Kidney glomerular epithelial cell (primary cell): ENCODE measurements at regions not wholly inside any gene's neighbourhood (a gene's known extent, or its start where the extent isn't known, plus 50 kb on each side); places are given as distances from the start of the nearest gene placed in this dataset.

Experiments
- DNase-seq: peaks from one replicate; lab custom pipeline; 2025; lab: John Stamatoyannopoulos, UW

DNA sequence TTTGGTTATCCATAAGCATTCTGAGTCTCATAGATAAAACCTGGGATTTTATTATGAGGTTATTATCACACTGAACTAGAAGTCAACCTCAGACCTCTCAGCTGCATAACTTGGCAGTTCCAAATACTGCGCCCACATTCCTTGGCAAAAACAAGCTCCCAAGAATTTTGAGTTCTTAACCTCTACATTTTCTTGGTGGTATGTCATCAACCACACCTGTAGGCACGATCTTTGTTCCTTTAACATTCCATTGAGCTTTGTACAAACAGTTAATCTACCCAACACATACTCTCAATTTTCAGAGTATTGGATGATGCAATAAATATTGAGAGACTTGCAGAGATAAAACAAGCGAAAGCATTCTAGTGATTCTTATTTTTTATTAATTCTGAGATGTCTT is 371.8 kb upstream of the PRICKLE1 start:
- peak; percentile 98 for DNase-seq

DNA sequence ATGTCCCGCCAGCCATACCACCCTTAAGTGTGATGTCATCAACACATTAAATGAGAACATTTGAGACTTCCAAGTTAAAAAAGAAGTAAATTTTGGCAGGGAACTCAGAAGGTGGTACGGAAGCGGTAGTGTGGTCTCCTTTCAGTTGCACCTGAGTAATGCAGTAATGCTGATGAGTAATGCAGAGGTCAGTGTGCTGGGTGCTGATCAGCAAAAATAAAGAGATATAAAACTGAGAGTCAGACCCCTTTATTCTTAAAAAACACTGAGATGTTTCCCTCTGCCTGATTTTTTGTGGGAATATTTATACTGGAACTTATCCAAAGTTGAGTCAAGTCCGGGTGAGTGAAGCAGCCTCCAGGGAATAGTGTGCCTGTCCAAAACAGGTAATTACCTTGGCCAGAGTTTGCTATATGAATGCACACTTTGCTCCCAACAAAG is 370.6 kb upstream of the PRICKLE1 start:
- peak; percentile 96 for DNase-seq

DNA sequence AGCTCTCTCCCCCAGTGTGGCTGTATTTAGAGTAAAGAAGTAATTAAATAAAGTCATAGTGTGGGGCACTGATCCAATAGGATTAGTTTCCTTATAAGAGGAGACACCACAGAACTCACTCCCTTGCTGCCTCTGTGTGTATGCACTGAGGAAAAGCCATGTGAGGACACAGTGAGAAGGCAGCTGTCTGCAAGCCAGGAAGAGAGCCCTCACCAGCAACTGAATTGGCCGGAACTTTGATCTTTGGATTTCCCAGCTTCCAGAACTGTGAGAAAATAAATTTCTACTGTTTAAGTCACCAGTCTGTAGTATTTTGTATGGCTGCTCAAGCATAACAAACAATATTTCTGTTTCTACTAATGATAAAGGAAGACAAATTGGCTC is 368.7 kb upstream of the PRICKLE1 start:
- peak; percentile 69 for DNase-seq

DNA sequence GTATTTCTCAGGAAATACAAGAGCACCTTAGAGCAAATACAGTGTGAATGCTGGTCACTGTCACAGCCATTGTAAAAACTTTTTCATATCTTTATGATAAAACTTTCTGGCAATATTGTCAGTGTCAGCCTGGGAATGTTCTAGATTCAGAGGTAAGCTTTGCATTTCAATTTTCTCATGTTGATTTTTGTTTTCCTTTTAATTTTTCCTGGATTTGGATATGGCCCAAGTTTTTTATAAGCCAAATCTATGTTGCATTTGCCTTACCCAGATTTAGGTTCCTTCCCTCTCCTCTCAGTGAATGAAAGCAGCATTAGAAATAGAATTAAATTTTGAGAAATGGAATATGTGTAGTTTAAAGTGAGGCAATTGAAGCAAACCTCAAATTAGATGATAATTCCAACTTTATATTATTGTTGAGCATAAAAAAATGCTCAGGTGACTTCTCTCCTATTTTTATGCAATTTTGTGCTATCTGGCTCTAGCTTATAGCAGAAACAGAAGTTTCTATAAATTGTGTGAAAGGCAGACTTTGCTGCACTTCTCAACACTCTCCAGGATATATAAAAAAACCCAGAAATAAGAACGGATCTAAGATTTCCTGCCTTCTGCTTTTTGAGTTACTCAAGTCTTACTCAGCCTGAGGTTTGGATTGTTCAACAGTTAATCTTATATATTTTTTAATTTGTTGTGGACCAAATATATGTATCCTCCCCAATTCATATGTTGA is 368.2 kb upstream of the PRICKLE1 start:
- no peak for DNase-seq

DNA sequence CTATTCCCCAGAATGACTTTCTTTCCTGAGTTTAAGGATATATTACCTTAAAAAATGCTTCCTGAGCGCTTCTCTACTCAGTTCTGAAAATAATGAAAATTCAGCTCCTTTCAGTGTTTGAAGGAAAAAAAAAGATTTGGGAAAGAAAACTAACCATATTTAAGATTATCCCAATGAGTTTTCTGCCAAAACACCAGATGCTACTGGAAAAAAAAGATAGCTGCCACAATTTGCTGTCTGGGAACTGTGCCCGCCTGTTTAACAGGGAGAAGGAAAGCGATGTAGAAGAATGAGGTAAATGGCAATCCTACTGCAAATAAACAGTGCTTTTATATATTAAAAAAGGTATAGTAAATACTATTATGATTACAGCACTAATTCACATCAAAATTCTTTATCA is 367.6 kb upstream of the PRICKLE1 start:
- DNase-seq = no peak

DNA sequence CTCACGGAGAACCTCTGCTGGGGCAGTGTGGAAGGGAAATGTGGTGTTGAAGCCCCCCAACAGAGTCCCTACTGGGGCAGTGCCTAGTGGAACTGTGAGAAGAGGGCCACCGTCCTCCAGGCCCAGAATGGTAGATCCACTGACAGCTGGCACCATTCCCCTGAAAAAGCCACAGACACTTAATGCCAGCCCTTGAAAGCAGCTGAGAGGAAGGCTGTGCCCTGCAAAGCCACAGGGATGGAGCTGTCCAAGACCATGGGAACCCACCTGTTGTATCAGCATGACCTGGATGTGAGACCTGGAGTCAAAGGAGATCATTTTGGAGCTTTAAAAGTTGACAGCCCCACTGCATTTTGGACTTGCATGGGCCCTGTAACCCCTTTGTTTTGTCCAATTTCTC is 363.5 kb upstream of the PRICKLE1 start:
- DNase-seq = no peak

DNA sequence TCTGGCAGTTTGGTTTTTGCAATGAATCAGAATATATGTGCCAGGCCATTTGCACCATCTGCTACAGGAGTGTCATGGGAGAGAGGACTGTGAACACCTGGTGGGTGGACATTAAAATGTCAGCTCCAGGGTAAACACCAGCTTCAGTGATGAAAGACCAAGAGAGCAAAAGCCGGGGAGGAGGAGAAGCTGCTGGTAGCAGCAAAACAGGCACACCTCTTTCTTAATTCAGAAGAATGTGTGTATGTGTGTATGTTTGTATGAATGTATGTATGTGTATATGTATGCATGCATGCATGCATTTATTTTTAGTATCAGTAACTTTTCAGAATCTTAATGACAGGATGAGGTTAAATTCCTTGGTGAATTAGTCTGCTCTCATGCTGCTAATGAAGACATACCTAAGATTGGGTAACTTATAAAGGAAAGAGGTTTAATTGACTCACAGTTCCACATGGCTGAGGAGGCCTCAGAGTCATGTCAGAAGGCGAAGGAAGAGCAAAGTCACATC is 357.4 kb upstream of the PRICKLE1 start:
- DNase-seq = no peak

DNA sequence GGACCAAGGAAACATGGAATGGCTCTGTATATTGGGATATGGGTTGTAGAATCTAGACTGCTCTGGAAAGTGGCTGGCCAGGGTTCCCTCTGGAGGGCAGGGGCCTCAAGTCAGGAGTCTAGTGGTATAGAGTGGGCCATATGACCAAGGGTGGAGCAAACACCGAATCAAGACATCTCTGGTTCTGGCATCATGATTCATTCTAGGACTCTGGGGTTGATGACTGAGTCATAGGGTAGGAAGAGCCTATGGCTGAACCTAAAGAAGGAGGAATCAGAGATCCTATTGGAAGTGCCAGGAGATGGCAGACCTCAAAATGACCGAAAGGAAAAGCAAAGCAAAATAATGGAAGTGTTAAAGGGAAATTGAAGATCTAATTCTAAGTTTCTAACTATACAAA is 356.4 kb upstream of the PRICKLE1 start:
- DNase-seq = no peak

DNA sequence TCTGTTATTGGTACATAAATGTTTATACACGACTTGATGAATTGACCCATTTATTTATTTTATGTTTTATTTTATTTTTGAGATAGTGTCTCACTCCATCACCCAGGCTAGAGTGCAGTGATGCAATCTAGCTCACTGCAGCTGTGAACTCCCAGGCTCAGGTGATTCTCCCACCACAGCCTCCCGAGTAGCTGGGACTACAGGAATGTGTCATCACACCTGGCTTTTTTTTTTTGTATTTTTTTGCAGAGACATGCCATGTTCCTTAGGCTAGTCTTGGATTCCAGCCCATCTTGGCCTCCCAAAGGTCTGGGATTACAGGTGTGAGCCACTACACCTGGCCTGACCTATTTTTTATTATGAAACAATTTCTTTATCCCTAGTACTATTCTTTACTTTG is 355.0 kb upstream of the PRICKLE1 start:
- no peak for DNase-seq

DNA sequence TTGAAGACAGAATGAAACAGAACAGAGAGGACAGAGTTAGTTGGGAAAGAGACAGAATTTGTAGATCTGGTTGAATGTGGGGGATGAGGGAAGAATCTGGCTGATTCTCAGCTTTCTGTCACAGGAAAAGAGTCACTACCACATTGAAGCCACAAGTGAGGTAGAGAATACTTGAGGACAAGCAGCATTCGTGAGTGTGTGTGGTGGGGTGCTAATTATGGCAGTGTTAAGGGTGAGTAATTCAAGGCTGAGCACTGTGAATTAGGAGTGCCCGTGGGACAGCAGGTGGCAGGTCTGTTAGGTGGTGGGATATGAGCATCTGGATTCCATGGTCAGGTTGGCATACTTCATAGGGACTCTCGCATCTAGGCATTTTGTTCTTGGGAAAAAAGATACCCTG is 347.4 kb upstream of the PRICKLE1 start:
- DNase-seq = no peak

DNA sequence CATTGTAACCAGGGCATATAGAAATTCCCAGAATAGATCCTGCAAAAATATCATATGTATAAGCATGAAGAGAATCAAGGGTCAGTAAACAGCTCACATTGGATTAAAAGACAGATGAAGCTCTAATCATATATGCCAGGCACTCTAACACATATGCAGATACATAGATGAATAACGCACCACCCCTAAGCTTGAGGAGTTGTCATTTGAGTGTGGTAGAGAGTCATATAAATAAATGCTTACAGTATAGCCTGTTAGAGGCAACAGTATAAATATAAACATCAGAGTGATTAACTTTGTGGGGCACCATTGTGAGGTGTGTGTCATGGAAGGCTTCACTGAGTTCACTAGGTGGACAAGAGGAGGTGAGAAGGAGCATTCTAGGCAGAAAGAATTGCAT is 346.7 kb upstream of the PRICKLE1 start:
- no peak for DNase-seq

DNA sequence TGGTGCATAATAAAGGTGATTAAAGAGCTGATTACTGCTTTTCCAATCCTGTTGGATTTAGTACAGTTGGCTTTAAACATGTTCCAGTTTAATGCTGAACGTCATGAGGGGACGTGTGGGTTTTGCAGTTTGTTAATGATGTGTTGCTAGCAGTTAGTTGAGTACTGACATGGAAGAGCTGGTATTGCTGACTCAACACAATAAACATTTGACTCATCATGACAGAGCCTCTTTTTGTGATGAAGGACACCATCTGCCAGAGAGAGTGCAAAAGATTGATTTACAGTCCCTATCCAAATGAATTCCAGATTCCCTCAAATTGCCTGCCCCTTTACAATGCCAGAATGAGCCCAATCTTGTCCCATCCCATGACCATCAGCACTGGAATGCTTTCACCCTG is 346.2 kb upstream of the PRICKLE1 start:
- peak; percentile 25 for DNase-seq

DNA sequence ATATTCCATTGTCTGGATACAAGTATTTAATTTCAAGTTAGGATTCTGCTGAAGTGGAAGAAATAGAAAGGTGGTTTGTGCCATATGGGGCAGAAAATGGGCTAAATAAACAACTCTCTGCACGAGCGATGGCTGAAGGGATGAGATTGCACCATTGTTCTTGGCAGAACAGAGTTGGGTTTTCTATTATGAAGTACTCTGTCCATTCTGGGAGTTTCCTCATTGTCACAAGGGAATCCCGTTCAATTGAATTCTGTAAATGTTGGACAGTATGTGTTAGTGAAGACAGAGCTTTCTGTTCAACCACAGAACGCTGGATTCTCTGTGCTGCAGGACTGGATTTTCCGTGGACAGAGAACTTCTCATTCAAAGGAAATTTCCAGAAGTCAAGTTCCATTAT is 345.5 kb upstream of the PRICKLE1 start:
- DNase-seq = no peak

DNA sequence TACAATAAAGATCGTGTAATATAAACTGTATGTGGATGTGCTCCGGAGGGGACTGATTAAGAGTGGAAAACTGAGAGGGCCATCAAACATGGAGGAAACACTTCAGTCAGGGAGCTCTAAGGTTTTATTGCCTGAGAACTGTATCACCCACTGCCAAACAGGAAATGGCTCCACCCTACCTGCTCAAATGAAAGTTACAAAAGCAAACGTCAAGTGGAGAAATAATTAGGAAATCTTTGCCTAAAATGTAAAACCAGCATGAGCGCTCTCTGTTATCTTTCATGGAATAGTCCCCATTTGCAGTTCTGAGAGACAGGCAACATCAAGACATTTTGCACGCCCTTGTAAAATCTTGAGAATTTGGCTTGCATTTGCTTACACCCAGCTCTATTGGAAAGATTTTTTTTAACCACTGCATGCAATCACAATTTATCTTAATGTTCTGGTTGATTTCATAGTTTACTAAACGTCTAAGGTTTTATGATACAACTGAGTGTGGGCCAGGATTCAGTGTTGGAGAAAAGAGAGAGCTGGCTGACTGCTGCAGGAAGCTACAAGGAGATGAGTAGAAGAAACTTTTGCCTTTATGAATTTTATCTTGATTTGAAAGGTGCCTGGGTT is 344.0 kb upstream of the PRICKLE1 start:
- no peak for DNase-seq

DNA sequence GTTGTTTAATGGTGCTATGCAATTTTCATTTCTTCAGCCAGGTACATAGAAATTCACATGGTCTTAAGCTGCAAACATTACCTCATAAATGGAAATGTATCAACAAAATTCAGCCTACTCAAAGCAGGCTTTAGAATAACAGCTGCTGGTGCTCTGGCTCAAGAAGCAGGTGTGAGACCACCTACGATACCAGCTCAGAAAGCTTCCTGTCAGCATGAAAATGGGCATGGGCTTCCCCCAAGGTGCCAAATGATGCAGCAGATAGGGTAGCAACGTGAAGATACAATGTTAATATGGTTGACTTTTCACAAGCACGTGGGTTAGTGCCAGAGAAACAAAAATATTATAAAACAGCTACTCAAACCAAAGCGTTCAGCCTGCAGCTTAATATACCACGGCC is 343.4 kb upstream of the PRICKLE1 start:
- no peak for DNase-seq

DNA sequence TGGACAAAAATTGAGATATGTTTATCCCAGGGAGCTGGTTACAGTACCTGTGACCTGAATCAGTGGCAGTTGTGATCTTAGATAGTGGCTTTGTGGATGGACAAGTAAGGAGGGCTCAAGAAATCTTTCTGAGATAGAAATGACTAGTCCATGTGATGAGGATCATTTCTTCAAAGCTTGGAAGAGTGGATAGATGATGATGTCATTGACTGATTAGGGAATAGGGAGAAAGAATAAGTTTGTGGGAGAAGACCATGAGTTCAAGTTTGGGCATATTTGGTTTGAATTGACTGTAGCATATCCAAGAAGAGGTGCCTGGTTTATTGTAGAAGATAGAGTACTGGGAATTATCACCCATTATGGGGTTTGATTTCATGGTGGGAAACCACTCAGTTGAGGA is 336.7 kb upstream of the PRICKLE1 start:
- DNase-seq = no peak

DNA sequence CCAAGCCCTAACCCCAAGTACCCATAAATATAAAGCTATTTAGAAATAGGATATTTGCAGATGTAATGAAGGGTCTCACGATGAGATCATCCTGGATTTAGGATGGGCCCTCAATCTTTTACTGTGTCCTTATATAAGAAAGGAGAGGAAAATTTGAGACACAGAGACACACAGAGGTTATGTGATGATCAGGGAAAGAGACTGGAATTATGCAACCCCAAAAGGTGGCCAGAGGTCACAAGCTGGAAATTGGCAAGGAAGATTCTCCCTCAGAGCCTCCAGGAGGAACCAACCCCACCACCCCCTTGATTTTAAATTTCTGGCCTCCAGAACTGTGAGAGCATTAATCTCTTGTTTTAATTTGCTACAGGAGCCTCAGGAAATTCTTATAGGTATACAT is 334.9 kb upstream of the PRICKLE1 start:
- no peak for DNase-seq

DNA sequence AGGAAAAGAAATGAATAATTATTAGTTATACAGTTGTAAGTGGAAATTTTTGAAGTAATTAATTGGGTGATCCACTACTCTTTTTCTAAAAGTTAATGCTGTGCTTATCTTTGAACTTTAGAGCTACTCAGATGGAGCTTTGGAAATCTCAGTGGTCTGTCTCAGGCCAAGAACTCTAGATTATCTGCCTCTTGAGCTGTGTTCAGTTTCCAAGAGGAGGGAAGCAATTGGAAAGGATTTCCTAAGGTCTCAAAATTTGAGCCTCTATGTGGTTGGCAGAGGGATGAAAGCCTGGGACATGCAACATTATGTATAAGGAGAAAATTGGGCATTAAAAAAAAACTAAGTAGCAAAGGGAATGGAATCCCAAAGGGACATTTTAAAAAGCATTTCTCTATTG is 334.0 kb upstream of the PRICKLE1 start:
- no peak for DNase-seq

DNA sequence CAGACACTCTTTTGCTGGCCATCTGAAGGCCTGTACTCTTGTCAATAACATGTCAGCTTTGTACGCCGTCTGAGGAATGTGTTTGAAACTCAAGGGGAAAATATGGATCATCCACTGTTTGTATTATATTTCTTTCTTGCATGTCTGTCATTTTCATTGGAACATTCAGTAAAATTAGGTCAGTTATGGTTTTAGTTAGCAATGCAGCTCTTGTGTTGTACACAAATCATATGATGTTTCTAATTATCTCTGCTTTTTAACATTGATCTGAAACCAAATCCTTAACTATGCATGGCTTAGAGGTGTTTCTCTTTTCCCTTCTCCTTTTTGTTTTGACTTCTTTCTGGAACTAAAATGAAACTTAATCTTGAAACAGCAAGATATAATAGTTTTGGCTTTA is 333.6 kb upstream of the PRICKLE1 start:
- no peak for DNase-seq

DNA sequence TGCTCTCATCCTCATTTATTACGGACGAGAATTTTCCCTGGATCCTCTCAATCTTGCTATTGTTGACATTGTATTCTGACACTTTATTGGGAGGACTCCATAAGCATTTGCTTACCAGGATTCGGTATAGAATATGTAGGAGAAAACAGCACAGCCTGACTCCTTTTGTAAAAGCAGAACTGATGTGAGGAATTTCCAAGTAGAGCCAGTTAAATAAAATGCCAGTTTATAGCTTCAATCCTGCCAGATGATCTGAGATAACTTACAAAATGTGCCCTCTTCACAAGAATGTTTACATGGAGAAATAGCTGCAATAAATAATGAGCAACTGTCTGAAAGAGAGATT is 332.9 kb upstream of the PRICKLE1 start:
- no peak for DNase-seq

DNA sequence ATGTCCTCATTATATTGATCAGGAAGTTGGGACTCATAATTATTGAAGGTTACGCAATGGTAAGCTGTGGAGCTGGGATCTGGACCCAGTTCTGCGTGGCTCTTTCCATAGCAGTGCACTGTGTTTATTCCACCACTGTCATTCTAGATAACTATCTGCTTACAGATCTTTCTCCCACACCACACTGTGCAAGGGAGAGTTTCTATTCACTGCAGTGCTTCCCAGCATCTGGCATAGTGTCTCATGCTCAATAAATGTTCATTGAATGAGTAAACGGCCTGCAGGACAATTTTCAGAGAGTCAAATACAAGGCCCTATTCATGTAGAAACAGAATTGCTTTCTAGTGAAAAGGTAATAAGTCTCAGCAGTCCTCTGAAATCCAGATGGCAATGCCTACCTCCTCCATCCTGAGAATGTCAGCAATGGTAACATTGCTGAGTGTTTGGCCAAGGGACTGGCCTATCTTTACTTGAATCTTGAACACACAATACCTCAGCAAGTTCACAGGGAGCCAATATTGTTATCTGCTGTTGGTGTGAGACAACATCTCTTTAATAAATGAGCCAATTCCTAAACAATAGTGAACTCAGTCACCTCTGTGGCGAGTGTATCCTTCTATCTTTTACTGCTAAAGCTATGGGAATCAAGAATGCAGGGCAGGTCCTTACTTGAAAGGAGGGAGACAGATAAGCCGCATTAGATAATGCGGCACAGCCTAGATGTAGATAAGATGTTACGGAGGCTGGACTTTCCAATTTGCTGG is 332.4 kb upstream of the PRICKLE1 start:
- DNase-seq = no peak

DNA sequence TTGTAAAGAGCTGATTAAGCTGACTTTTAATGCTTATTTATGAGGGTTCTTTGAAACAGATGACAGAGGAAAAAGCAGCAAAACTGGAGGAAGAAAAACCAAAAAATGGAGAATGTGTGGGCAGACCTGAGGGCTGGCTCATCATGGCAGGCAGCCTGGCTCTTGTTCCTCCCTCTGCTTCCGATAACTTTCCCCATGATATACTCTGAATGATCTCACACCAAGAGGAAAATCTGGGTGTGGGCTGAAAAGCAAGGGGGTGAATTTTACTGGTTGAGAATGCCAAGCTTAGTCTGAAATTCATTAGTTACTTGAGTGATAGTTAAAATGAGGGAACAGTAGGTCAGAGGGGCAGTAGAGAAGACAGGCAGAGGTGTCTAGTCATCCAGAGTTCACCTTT is 330.1 kb upstream of the PRICKLE1 start:
- no peak for DNase-seq

DNA sequence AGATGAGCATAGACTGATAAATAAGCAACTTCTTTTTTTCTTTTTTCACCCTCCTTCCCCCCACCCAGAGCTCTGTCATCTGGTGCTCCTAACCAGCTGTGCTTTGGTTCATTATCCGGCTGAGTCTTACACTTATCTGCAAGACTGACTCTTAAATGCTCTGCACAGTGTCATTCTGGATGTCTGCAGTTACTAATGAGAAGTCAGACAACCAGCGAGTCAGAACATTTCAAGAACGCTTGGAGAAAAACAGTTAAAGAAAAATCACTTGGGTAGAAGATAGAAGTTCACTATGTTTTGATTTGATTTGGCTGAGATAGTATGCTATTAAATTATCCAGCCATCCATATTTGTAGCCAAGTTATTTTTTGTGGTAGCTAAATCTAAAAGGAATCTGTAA is 328.9 kb upstream of the PRICKLE1 start:
- DNase-seq = no peak
